ENCODE measurements at regions not wholly inside any gene's neighbourhood (a gene's known extent, or its start where the extent isn't known, plus 50 kb on each side); places are given as distances from the start of the nearest gene placed in this dataset.

DNA sequence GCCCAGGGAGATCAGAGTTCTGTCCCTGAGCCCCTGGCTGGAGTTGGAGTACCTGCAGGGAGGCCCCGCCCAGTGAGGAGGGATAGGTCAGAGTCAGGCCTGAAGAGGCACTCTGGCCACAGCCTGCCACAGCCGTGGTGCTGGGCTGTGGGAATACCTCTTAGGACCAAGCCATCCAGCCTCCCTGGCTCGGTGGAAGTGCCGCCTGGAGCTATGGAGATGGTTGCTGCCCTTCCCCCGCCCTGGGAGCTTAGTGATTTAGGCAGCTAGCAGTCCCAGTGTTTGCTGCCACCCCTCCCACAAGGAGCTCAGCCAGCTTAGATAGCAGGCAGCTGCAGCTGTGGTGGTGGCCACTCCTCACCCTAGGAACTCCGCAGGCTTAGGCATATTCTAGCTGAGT, 446.3 kb upstream of the GNPDA2 start:
- Histone ChIP-seq H3K14ac (ENCODE audit: low read length in 2 of 2) (no peak overlapping the region), H3K9ac (ENCODE audit: low read length) (no peak overlapping the region), H3K27me3 (ENCODE audit: control insufficient read depth in 1 of 2, insufficient read depth in 1 of 2, low read length in 2 of 2) (no peaks in the 10 kb centered on the region), H3K4me1 (ENCODE audit: control insufficient read depth, insufficient read depth, low read depth, low read length) (no peaks in the 10 kb centered on the region), H3K4me3 (ENCODE audit: insufficient read depth in 1 of 2, low read depth in 1 of 2, low read length in 2 of 2) (no peak overlapping the region), H3K23ac (ENCODE audit: low read length in 2 of 2) (no peak overlapping the region), H4K8ac (ENCODE audit: low read length) (no peak overlapping the region), H2AFZ (ENCODE audit: low read depth, low read length) (no peak overlapping the region), H3K27ac (ENCODE audit: low read length, poor library complexity, severe bottlenecking) (no peak overlapping the region), H2BK12ac (ENCODE audit: low read length in 2 of 2) (no peak overlapping the region), H3K79me1 (replicated peaks; ENCODE audit: low read length, poor library complexity, severe bottlenecking) (no peaks in the 10 kb centered on the region), H3K18ac (ENCODE audit: low read depth in 1 of 2, low read length in 2 of 2) (no peak overlapping the region), H3K9me3 (ENCODE audit: control insufficient read depth, low read length) (no peaks in the 10 kb centered on the region), H3K4ac (ENCODE audit: low read depth in 1 of 2, low read length in 2 of 2) (no peak overlapping the region), H3K4me2 (ENCODE audit: low read length, poor library complexity, severe bottlenecking) (no peak overlapping the region), H3K36me3 (ENCODE audit: control insufficient read depth in 1 of 2, insufficient read depth in 2 of 2, low read depth in 1 of 2, low read length in 2 of 2) (no peaks in the 10 kb centered on the region), H2BK120ac (ENCODE audit: low read depth, low read length) (no peak overlapping the region), H2BK5ac (ENCODE audit: low read depth, low read length, poor library complexity, severe bottlenecking) (no peak overlapping the region), H2BK15ac (ENCODE audit: low read depth, poor library complexity, severe bottlenecking) (no peak overlapping the region), H2AK5ac (ENCODE audit: low read length, severe bottlenecking) (no peak overlapping the region), H4K91ac (ENCODE audit: low read length) (no peak overlapping the region)
- DNase-seq: no peak
- WGBS: 76% methylated on average over 6 of the region's 6 CpGs

DNA sequence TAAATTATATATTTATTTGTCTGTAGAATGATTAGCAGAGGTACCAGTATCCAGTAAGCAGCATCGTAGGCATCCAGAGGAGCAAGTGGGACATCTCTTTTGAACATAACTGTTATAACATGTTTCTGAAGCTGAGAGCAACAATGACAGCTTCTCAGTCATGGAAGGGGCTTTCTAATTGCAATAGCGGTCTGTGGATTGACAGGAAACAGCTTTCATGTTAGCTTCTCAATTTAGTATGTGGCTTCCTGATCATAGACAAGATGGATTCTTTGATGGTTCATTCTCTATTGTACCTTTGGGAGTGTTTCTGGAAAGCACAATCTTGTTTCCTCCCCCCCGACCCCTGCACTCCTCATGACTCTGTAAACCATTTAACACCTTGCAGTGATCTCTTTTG, 434.6 kb upstream of the GNPDA2 start:
- no peaks in the 10 kb centered on the region for H3K9me3 ChIP-seq (ENCODE audit: control insufficient read depth, low read length)
- H3K27me3 ChIP-seq (ENCODE audit: control insufficient read depth in 1 of 2, insufficient read depth in 1 of 2, low read length in 2 of 2): no peaks in the 10 kb centered on the region
- H3K36me3 ChIP-seq (ENCODE audit: control insufficient read depth in 1 of 2, insufficient read depth in 2 of 2, low read depth in 1 of 2, low read length in 2 of 2): no peaks in the 10 kb centered on the region
- H2AFZ ChIP-seq (ENCODE audit: low read depth, low read length): no peak overlapping the region
- H2BK5ac ChIP-seq (ENCODE audit: low read depth, low read length, poor library complexity, severe bottlenecking): no peak overlapping the region
- H2BK120ac ChIP-seq (ENCODE audit: low read depth, low read length): no peak overlapping the region
- H3K23ac ChIP-seq (ENCODE audit: low read length in 2 of 2): no peak overlapping the region
- H3K27ac ChIP-seq (ENCODE audit: low read length, poor library complexity, severe bottlenecking): no peak overlapping the region
- no peak overlapping the region for H3K18ac ChIP-seq (ENCODE audit: low read depth in 1 of 2, low read length in 2 of 2)
- H3K4me2 ChIP-seq (ENCODE audit: low read length, poor library complexity, severe bottlenecking): no peak overlapping the region
- WGBS: 78% methylated on average over 3 of the region's 3 CpGs
- no peak overlapping the region for H3K4me3 ChIP-seq (ENCODE audit: insufficient read depth in 1 of 2, low read depth in 1 of 2, low read length in 2 of 2)
- H2AK5ac ChIP-seq (ENCODE audit: low read length, severe bottlenecking): no peak overlapping the region
- no peak for DNase-seq
- no peak overlapping the region for H3K9ac ChIP-seq (ENCODE audit: low read length)
- no peaks in the 10 kb centered on the region for H3K4me1 ChIP-seq (ENCODE audit: control insufficient read depth, insufficient read depth, low read depth, low read length)
- H4K91ac ChIP-seq (ENCODE audit: low read length): no peak overlapping the region
- no peak overlapping the region for H2BK12ac ChIP-seq (ENCODE audit: low read length in 2 of 2)
- no peak overlapping the region for H2BK15ac ChIP-seq (ENCODE audit: low read depth, poor library complexity, severe bottlenecking)
- H3K14ac ChIP-seq (ENCODE audit: low read length in 2 of 2): no peak overlapping the region
- no peak overlapping the region for H3K4ac ChIP-seq (ENCODE audit: low read depth in 1 of 2, low read length in 2 of 2)
- no peak overlapping the region for H4K8ac ChIP-seq (ENCODE audit: low read length)
- no peaks in the 10 kb centered on the region for H3K79me1 ChIP-seq (replicated peaks; ENCODE audit: low read length, poor library complexity, severe bottlenecking)

DNA sequence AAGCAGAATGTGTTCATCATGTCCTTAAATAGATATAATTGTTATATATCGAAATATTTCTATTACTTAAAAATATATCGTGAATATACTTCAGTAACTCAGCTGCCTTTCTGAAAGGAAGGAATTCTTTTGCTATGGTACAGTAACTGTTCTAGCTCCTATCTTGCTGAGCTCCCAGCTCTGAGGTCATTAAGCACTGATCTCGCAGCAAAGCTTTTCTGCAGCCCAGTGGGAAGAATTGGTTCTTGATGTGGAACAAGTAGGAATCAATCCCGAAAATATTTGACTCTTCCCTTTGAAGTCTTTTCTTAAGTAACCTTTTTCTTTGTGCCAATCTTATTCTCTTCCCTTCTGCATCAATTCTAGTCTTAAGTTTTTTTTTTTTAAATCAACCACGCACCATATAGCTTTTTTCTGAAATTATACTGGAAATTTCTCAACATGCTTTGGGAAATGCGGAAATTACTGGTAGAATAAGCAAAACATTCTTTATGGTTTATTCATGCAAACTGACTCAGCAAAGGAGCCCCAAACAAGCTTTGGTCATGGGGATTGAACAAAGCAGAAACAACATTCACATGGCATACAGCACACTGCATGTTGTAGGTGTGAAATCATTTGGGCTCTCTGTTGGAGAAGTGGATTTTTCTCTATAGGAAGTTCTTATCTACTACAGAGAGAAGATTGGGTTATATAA, 428.9 kb upstream of the GNPDA2 start:
- no peak overlapping the region for H4K91ac ChIP-seq (ENCODE audit: low read length)

DNA sequence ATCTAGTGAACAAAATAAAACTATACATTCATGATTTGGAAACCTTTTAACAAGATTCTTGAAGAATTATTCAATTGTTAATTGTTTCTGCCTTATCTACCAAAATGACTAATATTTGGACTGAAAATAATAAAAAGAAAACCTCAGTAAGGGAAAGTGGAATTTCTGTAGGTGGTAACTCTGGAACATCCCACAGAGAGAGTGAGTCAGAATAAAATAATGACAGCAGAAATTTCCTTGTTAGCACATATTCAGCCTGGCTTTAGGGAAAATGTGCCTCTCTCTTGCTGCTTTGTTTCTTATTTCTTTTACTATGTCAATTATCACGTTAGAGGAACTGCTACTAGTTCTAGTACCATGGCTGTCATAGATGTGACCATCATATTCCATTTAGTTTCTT, 421.5 kb upstream of the GNPDA2 start:
- no peak overlapping the region for H3K23ac ChIP-seq (ENCODE audit: low read length in 2 of 2)
- H4K91ac ChIP-seq (ENCODE audit: low read length): no peak overlapping the region
- no peak overlapping the region for H3K27ac ChIP-seq (ENCODE audit: low read length, poor library complexity, severe bottlenecking)
- H3K4ac ChIP-seq (ENCODE audit: low read depth in 1 of 2, low read length in 2 of 2): no peak overlapping the region
- H4K8ac ChIP-seq (ENCODE audit: low read length): no peak overlapping the region
- no peak overlapping the region for H3K4me3 ChIP-seq (ENCODE audit: insufficient read depth in 1 of 2, low read depth in 1 of 2, low read length in 2 of 2)
- no peak overlapping the region for H2BK5ac ChIP-seq (ENCODE audit: low read depth, low read length, poor library complexity, severe bottlenecking)
- H3K4me1 ChIP-seq (ENCODE audit: control insufficient read depth, insufficient read depth, low read depth, low read length): no peaks in the 10 kb centered on the region
- H3K9me3 ChIP-seq (ENCODE audit: control insufficient read depth, low read length): no peaks in the 10 kb centered on the region
- H3K18ac ChIP-seq (ENCODE audit: low read depth in 1 of 2, low read length in 2 of 2): no peak overlapping the region
- no peak overlapping the region for H3K14ac ChIP-seq (ENCODE audit: low read length in 2 of 2)
- no peaks in the 10 kb centered on the region for H3K36me3 ChIP-seq (ENCODE audit: control insufficient read depth in 1 of 2, insufficient read depth in 2 of 2, low read depth in 1 of 2, low read length in 2 of 2)
- no peak overlapping the region for H2BK12ac ChIP-seq (ENCODE audit: low read length in 2 of 2)
- 86% methylated on average over 1 of the region's 1 CpG for WGBS
- H3K4me2 ChIP-seq (ENCODE audit: low read length, poor library complexity, severe bottlenecking): no peak overlapping the region
- no peak overlapping the region for H2BK120ac ChIP-seq (ENCODE audit: low read depth, low read length)
- no peak overlapping the region for H2AK5ac ChIP-seq (ENCODE audit: low read length, severe bottlenecking)
- H3K9ac ChIP-seq (ENCODE audit: low read length): no peak overlapping the region
- no peak overlapping the region for H2BK15ac ChIP-seq (ENCODE audit: low read depth, poor library complexity, severe bottlenecking)
- no peaks in the 10 kb centered on the region for H3K27me3 ChIP-seq (ENCODE audit: control insufficient read depth in 1 of 2, insufficient read depth in 1 of 2, low read length in 2 of 2)
- H2AFZ ChIP-seq (ENCODE audit: low read depth, low read length): no peak overlapping the region
- H3K79me1 ChIP-seq (replicated peaks; ENCODE audit: low read length, poor library complexity, severe bottlenecking): no peaks in the 10 kb centered on the region
- no peak for DNase-seq

More for the DNA sequence above, 428.9 kb upstream of the GNPDA2 start:
- Histone ChIP-seq H3K27me3 (ENCODE audit: control insufficient read depth in 1 of 2, insufficient read depth in 1 of 2, low read length in 2 of 2) (no peaks in the 10 kb centered on the region), H3K9me3 (ENCODE audit: control insufficient read depth, low read length) (no peaks in the 10 kb centered on the region), H3K27ac (ENCODE audit: low read length, poor library complexity, severe bottlenecking) (peak overlapping the region; percentile 84), H4K8ac (ENCODE audit: low read length) (no peak overlapping the region), H3K36me3 (ENCODE audit: control insufficient read depth in 1 of 2, insufficient read depth in 2 of 2, low read depth in 1 of 2, low read length in 2 of 2) (no peaks in the 10 kb centered on the region), H2BK12ac (ENCODE audit: low read length in 2 of 2) (no peak overlapping the region), H3K9ac (ENCODE audit: low read length) (no peak overlapping the region), H3K4ac (ENCODE audit: low read depth in 1 of 2, low read length in 2 of 2) (no peak overlapping the region), H3K4me2 (ENCODE audit: low read length, poor library complexity, severe bottlenecking) (no peak overlapping the region), H3K79me1 (replicated peaks; ENCODE audit: low read length, poor library complexity, severe bottlenecking) (no peaks in the 10 kb centered on the region), H2AK5ac (ENCODE audit: low read length, severe bottlenecking) (no peak overlapping the region), H3K4me3 (ENCODE audit: insufficient read depth in 1 of 2, low read depth in 1 of 2, low read length in 2 of 2) (no peak overlapping the region), H3K14ac (ENCODE audit: low read length in 2 of 2) (no peak overlapping the region), H3K23ac (ENCODE audit: low read length in 2 of 2) (no peak overlapping the region), H2BK15ac (ENCODE audit: low read depth, poor library complexity, severe bottlenecking) (no peak overlapping the region), H3K18ac (ENCODE audit: low read depth in 1 of 2, low read length in 2 of 2) (no peak overlapping the region), H2BK5ac (ENCODE audit: low read depth, low read length, poor library complexity, severe bottlenecking) (no peak overlapping the region), H3K4me1 (ENCODE audit: control insufficient read depth, insufficient read depth, low read depth, low read length) (no peaks in the 10 kb centered on the region), H2AFZ (ENCODE audit: low read depth, low read length) (no peak overlapping the region), H2BK120ac (ENCODE audit: low read depth, low read length) (no peak overlapping the region)
- DNase-seq: peak; percentile 50
- 90% methylated on average over 3 of the region's 6 CpGs for WGBS

All from mesenchymal stem cell (in vitro differentiated cells and primary cell).